ENCODE measurements at regions not wholly inside any gene's neighbourhood (a gene's known extent, or its start where the extent isn't known, plus 50 kb on each side); places are given as distances from the start of the nearest gene placed in this dataset.
"Not testable (repeated sequence)": the region's sequence is repeated elsewhere in the genome, so short reads cannot be mapped to it uniquely, and the experiment has no call there.

DNA sequence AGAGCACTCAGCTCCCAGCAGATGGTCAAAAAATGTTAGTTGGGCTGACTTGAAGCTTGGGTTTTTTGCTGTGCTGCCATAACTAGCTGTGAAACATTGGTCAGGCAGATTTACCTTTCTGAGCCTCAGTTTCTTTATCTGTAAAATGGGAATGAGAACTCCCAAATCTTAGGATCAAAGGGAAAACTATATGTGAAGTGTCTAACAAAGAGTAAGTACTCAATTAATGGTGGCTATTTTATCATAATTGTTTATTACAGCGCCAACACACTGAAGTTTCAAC, 164.2 kb upstream of the POU3F1 start:
- no peak for DNase-seq (ENCODE audit: low read depth)

DNA sequence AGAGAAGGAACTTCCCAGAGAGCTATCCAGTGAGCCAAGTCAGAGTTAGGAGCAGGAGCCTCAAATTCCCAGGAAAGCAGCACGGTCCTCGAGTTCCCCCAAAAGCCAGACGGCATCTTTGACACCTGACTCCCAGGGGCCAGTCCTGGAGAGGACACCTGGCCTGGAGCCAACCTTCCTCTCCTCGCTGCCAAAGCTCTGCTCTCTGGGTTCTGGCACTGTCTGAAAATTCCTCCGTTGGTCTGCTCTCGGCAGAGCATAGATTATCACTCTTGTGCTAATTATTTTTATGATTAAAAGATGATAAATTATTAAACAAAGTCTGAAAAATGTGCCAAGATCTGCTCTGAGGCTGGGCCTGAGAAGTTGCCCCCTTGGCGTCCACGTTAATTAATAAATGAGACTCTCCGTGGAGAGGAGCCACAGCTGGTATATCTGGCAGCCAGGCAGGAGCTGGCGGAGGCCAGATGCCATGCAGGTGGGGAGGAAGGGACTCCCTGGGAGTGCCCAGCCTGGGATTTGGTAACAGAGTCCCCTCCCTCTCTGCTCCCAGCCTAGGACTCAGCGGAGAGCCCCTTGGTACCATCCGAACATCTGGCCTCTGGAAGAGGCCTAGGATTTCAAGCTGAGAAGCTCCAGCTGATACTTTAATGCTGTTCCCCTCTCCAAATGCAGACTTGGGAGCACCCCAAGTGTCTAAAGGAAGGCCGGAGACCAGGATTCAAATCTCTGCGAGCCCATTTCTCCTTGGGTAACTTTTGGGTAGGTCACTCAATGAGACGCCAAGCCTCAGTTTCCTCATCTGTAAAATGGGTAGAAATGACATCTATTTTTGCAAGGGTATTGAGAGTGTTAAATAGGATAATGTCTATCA, 163.7 kb upstream of the POU3F1 start:
- no peak for DNase-seq (ENCODE audit: low read depth)

DNA sequence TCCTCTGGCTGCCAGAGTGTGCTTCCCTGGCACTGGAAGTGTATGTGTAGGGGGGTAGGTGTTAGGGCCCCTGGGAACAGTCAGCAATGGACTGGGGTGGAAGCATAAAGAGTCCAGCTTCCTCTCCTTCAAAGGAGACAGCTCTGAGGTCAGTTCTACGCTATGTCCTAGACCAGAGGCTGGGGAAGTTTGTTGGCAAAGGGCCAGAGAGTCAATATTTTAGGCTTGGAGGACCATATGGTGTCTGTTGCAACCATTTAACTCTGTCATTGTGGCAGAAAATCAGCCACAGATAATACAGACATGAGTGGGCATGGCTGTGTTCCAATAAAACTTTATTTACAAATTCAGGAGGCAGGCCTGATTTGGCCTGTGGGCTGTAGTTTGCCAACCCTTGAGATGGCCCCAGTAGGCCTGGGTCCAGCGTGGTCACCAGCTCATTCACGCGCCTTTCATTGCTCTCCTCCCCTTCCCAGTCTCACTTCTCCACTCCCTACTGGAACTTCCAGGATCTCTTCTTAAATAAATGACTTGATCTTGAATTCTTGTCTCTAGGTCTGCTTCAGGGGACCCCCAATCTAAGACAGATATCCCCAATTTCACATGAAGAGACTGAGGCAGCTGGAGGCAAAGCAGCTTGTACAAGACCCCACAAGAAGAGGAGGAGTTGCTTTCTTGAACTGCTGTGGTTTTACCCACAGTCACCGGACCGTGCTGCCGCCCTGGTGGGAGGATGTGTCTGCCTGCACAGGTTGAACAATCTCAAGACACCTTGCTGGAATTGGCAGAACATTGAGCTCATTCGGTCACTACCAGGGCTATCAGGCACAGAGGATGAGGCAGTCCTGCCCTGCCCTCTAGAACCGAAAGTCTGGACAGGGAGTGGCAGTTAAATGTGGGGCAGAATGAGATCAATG, 162.4 kb upstream of the POU3F1 start:
- no peak for DNase-seq (ENCODE audit: low read depth)

DNA sequence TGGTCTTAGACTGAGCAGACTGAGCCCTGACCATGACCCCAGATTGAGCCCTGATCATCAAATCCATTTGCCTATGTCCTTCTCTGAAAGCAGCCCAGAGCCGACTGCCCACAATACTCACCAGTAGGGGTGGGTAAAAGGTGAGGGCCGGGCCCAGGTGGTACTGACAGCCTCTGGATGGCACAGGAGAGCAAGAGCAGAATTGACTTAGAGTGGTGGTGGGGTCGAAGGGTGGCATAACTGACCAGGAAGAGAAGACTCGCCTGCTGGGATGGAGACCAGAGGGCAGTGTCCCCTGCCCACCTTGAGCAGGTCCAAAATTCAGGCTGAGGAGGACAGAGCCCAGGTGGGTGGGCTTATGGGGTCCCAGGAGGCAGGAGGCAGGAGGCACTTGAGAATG, 161.3 kb upstream of the POU3F1 start:
- no peak for DNase-seq (ENCODE audit: low read depth)

DNA sequence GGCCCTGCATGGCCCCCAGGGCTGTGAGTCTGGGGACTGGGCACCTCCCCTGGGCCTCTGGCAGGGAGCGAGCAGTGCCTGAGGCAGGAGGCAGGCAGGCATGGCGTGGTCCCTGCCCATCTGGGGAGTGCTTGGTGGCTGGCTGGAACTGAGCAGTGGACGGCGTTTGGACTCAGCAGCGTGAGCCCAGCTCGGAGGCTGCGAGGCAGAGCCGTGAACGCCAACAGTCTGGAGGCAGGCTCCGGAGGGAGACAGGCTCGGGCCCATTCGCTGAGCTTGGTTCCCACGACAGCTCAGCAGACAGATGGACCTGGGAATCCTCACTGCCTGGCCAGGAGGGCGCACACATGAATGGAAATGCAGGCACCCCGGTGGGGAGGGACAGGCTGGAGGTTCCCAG, 160.7 kb upstream of the POU3F1 start:
- no peak for DNase-seq (ENCODE audit: low read depth)

DNA sequence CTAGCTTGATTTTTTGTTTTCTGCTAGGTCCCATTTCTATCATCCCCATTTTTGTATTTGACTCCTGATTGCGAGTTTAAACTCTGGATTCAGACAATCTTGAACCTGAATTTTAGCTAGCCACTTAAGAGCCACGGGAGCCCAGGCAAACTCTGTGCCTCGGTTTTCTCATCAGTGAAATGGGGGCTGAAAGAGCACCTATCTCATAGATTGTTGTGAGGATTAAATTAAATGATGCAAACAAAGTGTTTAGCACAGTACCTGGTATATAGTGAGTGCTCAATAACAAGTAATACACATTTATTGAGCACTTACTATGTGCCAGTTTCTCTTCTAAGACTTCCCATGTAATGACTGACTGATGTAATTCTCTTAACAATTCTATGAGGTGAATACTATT, 158.1 kb upstream of the POU3F1 start:
- no peak for DNase-seq (ENCODE audit: low read depth)

DNA sequence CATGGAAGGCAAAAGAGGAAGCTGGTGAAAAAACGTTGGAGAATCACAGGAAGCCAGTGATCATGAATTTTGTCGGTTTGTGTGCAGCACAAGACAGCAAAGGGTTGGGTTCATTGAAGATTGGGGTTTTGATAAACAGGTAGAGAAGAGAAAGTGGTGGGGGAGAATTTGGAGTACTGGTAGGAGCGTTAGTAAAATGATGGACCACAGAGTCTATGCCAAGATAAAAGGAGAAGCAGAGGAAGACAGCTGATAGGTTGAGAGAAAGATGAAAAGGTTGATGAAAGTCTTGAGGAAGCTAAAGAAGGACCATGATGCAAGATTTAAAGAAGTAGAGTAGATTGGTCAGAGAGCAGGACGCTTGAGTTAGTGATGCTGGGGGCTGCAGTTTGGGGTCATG, 156.8 kb upstream of the POU3F1 start:
- no peak for DNase-seq (ENCODE audit: low read depth)

DNA sequence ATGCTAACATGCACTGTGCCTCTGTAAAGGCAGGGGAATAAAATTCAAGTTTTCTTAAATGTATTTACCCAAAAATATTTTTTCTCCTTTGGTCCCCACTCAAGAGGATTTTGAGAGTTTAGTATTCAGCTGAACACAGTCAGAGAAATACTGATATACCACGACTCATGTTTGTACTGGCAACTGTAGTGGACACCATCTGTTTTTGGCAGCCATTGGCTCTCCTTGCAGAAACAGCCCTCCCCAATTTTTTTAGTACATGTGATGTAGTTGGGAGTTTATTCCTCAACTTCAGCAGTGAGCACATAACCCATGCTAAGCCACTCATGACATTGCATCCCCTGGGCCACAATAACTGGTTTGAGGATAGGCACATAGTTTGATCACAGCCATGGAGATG, 154.8 kb upstream of the POU3F1 start:
- no peak for DNase-seq (ENCODE audit: low read depth)

DNA sequence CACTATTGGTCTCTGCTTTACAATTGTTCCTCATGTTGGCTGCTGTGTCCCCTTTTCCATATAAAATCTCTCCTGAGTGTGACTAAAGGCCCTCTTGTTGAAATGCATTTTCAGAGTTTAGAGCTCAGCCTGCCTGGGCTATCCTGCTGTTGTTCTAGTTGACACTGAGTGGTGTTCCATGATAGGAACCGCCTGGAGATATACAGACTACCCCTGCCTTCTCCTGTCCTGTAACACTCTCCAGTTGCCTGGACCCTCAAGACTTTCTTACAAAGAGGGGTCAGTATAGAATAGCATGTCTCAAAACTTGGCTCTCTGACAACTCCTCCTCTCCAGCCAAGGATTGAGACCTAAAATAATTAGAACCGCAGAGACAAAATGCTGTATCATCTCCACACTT, 152.0 kb upstream of the POU3F1 start:
- no peak for DNase-seq (ENCODE audit: low read depth)

DNA sequence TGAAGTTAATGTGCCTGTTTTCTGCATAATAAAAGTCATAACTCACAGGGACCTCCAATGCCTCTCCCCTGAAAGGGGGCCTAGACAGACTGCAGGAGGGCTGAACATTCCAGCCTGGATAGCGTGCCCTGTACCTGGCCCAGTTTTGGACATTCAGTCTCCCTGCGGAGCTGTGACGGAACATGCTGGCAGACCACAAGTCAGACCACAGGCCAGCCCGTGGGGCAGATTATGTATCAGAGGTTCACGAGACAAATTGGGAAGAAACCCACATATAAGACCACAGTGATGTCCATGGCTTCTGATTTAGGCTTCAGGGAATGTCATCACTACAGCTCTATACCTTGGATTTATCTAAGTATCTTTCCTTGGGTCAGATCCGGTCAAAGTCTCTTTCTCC, 151.5 kb upstream of the POU3F1 start:
- no peak for DNase-seq (ENCODE audit: low read depth)

DNA sequence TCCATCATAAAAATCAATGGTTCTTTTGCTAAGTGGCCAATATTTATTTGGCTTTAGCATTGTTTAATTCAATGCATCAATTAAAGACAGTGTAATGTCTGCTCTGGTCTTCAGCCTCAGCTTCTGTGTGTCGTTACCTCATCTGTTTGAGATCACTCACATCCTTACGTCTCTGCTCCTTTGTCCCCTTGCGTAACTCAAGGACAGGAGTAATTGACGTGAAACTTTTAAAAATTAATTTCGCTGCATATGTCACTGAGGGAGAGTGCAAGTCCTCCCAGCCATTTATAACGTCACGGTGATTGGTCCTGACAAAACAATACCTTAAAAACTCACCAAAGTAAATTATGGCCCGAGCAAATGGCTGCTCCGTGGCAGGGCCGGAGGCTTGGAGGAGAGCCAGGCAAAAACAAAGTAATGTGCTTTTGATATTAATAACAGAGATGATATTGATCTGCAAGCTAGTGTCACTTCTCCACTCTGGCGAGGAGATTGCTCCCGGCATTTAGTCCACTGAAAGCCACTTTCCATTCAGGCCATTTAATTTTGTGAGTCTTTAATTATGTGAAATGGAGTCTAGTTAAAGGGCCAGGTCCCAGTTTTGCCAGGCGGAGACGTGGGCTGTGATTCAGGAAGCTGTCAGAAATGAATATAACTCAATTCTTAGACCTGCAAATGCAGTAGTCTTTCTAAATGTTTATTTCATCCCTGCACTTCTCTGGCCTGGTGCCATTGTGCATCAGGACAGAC, 150.9 kb upstream of the POU3F1 start:
- no peak for DNase-seq (ENCODE audit: low read depth)

DNA sequence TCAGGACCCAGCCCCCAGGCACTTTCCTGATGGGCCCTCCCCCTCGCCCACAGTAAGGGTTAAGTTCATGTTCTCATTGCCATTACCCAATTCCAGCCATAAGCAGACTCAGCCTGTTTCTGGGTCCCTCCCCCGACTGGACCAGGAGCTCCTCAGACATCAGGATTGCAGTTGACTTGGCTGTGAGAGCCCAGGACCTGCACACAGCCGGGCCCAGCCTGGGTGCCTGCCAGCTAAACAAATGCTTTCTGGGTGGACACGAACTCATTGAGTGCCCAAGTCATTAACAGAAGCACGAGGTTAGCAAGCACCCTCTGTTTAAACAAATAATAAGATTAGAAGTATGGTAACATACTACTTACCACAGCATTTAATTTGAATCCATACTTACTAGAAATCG, 147.9 kb upstream of the POU3F1 start:
- no peak for DNase-seq (ENCODE audit: low read depth)

DNA sequence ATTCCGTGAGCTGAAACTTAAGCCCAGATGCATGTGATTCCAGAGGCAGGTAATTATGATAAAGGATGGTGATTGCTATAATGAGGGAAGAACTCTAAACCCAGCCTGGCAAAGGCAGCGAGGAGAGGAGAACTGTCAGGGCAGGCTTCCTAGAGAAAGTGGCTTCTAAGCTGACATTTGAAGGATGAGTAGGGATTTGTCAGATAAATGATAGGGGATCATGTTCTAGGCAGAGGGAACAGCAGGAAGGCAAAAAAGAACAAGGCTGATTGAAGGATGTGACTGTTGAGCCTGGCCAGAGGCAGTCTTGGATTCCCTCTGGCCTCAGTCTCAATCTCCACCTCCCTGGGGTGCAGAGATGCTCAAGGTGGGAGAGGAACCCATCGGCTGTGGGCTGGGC, 146.4 kb upstream of the POU3F1 start:
- DNase-seq (ENCODE audit: low read depth), result no peak

DNA sequence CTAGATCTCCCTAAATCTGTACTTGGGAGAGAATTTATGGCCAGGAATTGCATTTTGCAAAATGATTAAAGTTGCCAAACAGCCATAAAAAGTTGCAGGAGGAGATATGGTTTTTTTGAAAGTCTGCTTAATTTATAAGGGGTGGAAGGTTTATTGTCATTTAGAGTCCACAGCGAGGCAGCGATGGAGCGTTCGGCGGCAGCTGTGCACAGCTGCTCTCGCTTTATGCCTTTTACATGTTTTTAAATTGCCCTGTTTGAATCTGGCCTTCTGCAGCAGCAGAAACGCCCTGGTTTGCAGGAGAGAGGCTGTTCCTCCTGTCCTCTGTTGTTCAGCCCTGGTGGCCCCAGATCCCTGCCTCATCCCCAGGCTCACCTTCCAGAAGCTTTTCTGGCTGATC, 144.9 kb upstream of the POU3F1 start:
- no peak for DNase-seq (ENCODE audit: low read depth)

DNA sequence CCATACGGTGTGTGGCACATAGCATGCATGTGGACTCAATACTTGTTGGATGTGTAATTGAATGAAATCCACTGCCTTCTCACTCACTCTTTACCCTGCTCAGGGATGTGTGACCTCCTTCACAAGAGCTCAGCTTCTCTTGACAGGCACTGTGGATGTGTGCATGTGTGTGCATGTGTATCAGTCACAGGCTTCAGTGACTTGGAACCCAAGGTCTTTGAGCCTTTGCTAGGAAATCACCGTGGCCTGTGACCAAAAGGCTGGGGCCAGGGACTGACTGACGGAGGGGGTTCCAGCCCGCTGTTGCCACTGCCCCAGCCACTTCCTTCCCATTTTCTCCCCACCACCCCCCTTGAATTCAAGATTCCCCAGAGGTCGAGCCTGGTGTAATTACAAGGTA, 144.4 kb upstream of the POU3F1 start:
- no peak for DNase-seq (ENCODE audit: low read depth)

DNA sequence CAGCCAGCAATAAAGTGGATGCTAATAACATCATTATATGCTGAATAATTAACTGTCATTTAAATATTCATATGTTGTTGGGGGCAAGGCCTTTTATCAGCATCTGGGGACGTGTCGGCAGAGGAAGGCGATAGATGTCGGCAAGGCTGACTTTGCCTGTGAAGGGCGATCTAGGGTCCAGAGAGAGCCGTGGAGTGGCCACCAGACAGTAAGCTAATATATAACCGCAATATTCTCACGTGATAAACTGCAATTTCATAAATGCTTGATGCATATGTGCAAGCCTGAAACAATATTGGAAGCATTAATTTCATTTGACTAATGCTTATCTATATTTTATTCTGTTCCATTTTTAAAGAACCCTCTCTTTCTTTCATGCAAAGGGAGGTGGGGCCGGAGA, 141.0 kb upstream of the POU3F1 start:
- DNase-seq (ENCODE audit: low read depth), result no peak

DNA sequence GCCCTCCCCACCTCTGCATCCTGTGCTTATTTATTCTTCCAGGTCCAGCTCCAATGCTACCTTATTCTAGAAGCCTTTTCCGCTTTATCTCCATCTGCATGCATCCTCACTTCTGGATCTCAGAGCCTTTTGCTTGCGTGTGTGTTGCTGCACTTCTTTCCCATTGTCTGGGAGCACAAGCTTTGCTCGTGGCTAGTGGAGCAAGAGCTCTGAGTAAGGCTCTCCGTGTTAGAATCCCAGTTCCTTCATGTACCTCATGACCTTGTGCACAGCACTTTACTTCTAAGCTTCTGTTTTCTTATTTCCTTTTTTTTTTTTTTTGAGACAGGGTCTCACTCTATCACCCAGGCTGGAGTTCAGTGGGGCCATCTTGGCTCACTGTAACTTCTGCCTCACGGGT, 140.0 kb upstream of the POU3F1 start:
- DNase-seq (ENCODE audit: low read depth), result no peak

DNA sequence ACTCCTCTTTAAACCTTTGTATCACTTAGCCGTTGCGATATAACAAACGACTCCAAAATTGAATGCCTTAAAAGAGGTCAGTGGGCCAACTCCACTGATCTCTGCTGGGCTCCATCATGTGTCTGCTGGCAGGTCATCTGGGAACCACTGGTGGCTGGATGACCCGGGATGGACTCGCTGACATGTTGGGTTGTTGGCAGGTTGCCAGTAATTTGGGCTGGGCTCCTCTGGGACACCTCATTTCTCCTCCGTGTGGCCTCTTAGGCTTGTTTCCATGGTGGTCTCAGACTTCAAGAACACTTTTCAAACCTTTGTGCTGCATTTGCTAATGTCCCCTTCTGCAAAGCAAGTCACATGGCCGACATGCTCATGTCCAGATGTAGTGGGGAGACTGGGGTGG, 139.3 kb upstream of the POU3F1 start:
- no peak for DNase-seq (ENCODE audit: low read depth)

DNA sequence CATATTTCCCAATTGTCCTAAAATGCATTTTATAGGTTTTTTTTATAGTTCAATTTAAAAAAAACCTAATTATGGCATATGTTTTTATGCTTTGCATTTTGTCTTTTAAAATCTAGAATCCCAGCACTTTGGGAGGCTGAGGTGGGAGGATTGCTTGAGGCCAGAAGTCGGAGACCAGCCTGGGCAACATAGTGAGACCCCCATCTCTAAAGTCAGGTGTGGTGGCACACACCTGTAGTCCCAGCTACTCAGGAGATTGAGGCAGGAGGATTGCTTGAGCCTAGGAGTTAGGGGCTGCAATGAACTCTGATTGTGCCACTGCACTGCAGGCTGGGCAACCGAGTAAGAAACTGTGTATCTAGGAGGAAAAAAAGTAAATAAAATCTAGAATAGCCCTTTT, 137.2 kb upstream of the POU3F1 start:
- no peak for DNase-seq (ENCODE audit: low read depth)

DNA sequence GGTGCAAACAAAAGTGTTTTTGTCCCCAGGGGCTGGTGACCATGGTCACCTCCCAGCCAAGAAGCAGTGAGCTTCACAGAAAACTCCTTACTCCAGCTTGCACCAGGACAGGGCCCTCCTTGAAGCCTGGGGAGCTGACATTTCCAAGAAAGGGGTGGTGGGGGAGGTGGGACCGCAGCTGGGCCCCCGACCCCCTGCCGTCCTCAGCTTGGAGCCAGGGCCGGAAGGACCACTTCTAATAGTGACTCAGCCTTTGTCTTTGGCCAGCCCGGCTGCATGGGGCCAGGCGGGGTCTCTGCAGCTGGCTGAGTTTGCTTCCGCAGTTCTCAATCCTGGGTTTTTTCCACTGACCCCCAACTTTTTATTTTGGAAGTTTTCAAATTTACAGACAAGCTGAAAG, 136.5 kb upstream of the POU3F1 start:
- DNase-seq (ENCODE audit: low read depth), result no peak

DNA sequence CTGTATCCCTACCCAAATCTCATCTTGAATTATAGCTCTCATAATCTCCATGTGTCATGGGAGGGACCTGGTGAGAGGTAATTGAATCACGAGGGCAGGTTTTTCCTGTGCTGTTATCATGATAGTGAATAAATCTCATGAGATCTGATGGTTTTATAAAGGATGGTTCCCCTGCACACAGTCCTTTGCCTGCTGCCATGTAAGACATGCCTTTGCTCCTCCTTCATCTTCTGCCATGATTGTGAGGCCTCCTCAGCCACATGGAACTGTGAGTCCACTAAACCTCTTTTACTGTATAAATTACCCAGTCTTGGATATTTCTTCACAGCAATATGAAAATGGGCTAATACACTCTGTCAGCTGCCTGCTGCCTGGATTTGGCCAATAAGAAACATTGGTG, 133.8 kb upstream of the POU3F1 start:
- not testable (repeated sequence) for DNase-seq (ENCODE audit: low read depth)

DNA sequence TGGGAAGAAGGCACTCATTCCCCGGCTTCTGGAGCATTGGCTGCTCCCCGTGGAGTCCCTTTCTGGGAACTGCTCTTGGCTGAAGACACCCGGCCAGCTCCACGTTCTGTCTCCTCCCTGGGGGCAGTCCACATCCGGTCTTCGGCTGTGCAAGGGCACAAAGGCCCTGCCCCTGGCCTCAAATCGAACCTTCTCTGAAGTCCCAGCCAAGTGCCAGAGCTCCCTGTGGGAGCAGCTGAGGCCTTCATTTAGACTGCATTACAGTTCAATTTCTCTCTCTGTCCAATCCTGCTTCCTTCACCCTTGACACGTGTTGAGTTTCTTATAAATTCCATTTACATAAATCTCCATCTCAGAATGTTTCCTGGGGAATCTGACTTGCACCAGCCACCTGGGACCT, 132.9 kb upstream of the POU3F1 start:
- no peak for DNase-seq (ENCODE audit: low read depth)

DNA sequence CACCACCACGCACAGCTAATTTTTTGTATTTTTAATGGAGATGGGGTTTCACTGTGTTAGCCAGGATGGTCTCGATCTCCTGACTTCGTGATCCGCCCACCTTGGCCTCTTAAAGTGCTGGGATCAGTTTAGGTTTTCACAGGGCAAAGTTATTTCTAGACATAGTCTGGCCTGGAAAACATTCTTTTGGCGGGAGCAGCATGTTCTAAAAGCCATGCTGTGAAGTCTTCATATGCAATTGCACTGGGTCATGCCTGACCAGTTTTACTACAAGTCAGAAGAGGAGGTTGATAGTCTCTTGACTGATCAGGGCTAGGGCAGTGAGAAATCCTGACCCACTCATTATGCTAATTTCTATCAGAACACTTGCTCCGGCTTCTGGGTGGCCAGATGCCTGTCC, 131.6 kb upstream of the POU3F1 start:
- no peak for DNase-seq (ENCODE audit: low read depth)

Measured in EH (cell line).